GM12878 (cell line): ENCODE measurements at regions not wholly inside any gene's neighbourhood (a gene's known extent, or its start where the extent isn't known, plus 50 kb on each side); places are given as distances from the start of the nearest gene placed in this dataset.

Experiments
- ATAC-seq: fragments of 200-7000 bp; cut with Tn5 transposase; 3 replicates; pipeline ENCODE4 v1.9.1; 2020; ENCODE audit warnings: mild to moderate bottlenecking, moderate library complexity
- BruUV-seq: library from RNA; stranded (reverse); fragments of 400-500 nt; replicated peaks from 2 replicates; lab custom pipeline; 2021; lab: Mats Ljungman, UMichigan
- CTCF ChIA-PET: fragments of 300-600 bp; sonication (Branson Sonifier 250); formaldehyde crosslinking; extraction: SDS; loops from one replicate; lab custom pipeline; 2021; ENCODE audit warnings: inconsistent platforms; lab: Yijun Ruan, JAX
- POLR2A ChIA-PET: fragments of 350-600 bp; formaldehyde crosslinking; extraction: SDS; loops from one replicate; lab custom pipeline; 2021; ENCODE audit warnings: inconsistent platforms; lab: Charles Lee
- RAD21 ChIA-PET: fragments of 300-600 bp; sonication (Branson Sonifier 250); formaldehyde crosslinking; loops from one replicate; lab custom pipeline; 2023; ENCODE audit warnings: antibody characterized with exemption; ENCODE audit not compliant: unreplicated experiment; lab: Charles Lee
- SMC1A ChIA-PET: fragments of 300-600 bp; sonication (Branson Sonifier 250); formaldehyde crosslinking; loops from one replicate; lab custom pipeline; 2023; ENCODE audit not compliant: unreplicated experiment, uncharacterized antibody; lab: Charles Lee
- DNase-seq: peaks from one replicate; pipeline ENCODE4 v3.0.0-alpha.2; 2011; ENCODE audit warnings: low read depth, low spot score
- FAIRE-seq: peaks from 3 replicates; lab custom pipeline; 2011; peaks lifted over from hg19 to GRCh38; lab: Jason Lieb, UNC
- H2AFZ ChIP-seq: 2 replicates; pipeline ENCODE4 v1.6.0; 2011; ENCODE audit warnings: low read depth, low read length, control low read depth; ENCODE audit not compliant: control insufficient read depth
- H3K27ac ChIP-seq: 2 replicates; pipeline ENCODE4 v1.5.1; 2011; ENCODE audit warnings: control low read depth; ENCODE audit not compliant: control insufficient read depth, insufficient read depth
- H3K27me3 ChIP-seq, 2 experiments: replicated peaks in 1 of 2; 2 replicates each; pipeline versions ENCODE4 v1.6.0 to v1.6.1; 2011; ENCODE audit warnings: low read length in 1 of 2; ENCODE audit not compliant: control insufficient read depth in 2 of 2, insufficient read depth in 2 of 2
- H3K36me3 ChIP-seq, 2 experiments: 2 replicates each; pipeline ENCODE4 v1.5.1; 2011; ENCODE audit warnings: low read length in 1 of 2; ENCODE audit not compliant: control insufficient read depth in 2 of 2, insufficient read depth in 2 of 2
- H3K4me1 ChIP-seq: 2 replicates; pipeline ENCODE4 v1.6.1; 2011; ENCODE audit warnings: mild to moderate bottlenecking, low read length, moderate library complexity, mixed read lengths; ENCODE audit not compliant: control insufficient read depth, insufficient read depth
- H3K4me2 ChIP-seq: 2 replicates; pipeline ENCODE4 v1.6.0; 2011; ENCODE audit warnings: control low read depth; ENCODE audit not compliant: control insufficient read depth, insufficient read depth
- H3K4me3 ChIP-seq: fragments of 200-600 bp; sonication (generic); 2 replicates; pipeline ENCODE4 v1.5.1; 2016
- H3K79me2 ChIP-seq: 2 replicates; pipeline ENCODE4 v1.6.0; 2011; ENCODE audit warnings: low read length; ENCODE audit not compliant: control insufficient read depth, insufficient read depth
- H3K9ac ChIP-seq: 2 replicates; pipeline ENCODE4 v1.8.0; 2011; ENCODE audit warnings: low read length, control low read depth, mixed read lengths; ENCODE audit not compliant: control insufficient read depth, insufficient read depth
- H3K9me3 ChIP-seq: replicated peaks from 3 replicates; pipeline ENCODE4 v1.5.1; 2011; ENCODE audit warnings: mild to moderate bottlenecking, low read length; ENCODE audit not compliant: control insufficient read depth, insufficient read depth
- H4K20me1 ChIP-seq: 2 replicates; pipeline ENCODE4 v1.6.0; 2011; ENCODE audit not compliant: control insufficient read depth, insufficient read depth
- CREB1 ChIP-seq: IDR thresholded peaks from 2 replicates; pipeline ENCODE4 v1.6.1; 2012; ENCODE audit warnings: low read depth, mild to moderate bottlenecking, inconsistent platforms
- HDAC2 ChIP-seq: fragments of 200-600 bp; sonication (generic); IDR thresholded peaks from 2 replicates; pipeline ENCODE4 v1.6.1; 2017
- IRF4 ChIP-seq: IDR thresholded peaks from 2 replicates; pipeline ENCODE4 v1.6.1; 2011; ENCODE audit warnings: low read depth, low read length
- MLLT1 ChIP-seq: fragments of 450-650 bp; IDR thresholded peaks from 2 replicates; pipeline ENCODE4 v1.6.1; 2016; ENCODE audit warnings: mild to moderate bottlenecking
- MTA2 ChIP-seq: fragments of 450-650 bp; IDR thresholded peaks from 2 replicates; pipeline ENCODE4 v1.6.1; 2016; ENCODE audit warnings: low read depth, mild to moderate bottlenecking, moderate library complexity
- MXI1 ChIP-seq: fragments of 150-350 bp; IDR thresholded peaks from 2 replicates; pipeline ENCODE4 v1.6.1; 2011; ENCODE audit warnings: low read depth, mild to moderate bottlenecking, inconsistent platforms, low read length, improper control_type of control experiment
- NR2C1 ChIP-seq: fragments of 450-650 bp; IDR thresholded peaks from 2 replicates; pipeline ENCODE4 v1.6.1; 2017; ENCODE audit warnings: antibody characterized with exemption, mild to moderate bottlenecking, moderate library complexity
- NR2C2 ChIP-seq: IDR thresholded peaks from 2 replicates; pipeline ENCODE4 v1.6.1; 2011; ENCODE audit warnings: borderline replicate concordance, low read depth; ENCODE audit not compliant: control insufficient read depth, insufficient read length
- RB1 ChIP-seq: fragments of 450-650 bp; formaldehyde crosslinking; IDR thresholded peaks from 2 replicates; pipeline ENCODE4 v1.6.1; 2017; ENCODE audit warnings: mild to moderate bottlenecking, borderline replicate concordance
- REST ChIP-seq: IDR thresholded peaks from 2 replicates; pipeline ENCODE4 v1.6.1; 2012; ENCODE audit warnings: mild to moderate bottlenecking, low read depth, low read length
- SIX5 ChIP-seq: IDR thresholded peaks from 2 replicates; pipeline ENCODE4 v1.6.1; 2011; ENCODE audit warnings: mild to moderate bottlenecking, low read depth, low read length, moderate library complexity; ENCODE audit not compliant: severe bottlenecking
- WGBS: methylation state at CpG from one replicate; pipeline ENCODE4 v1.1.6; 2016; ENCODE audit warnings: low lambda C conversion rate; ENCODE audit not compliant: insufficient replicate concordance, insufficient coverage; ENCODE audit errors: missing lambda C conversion rate; 5-methylcytosine and 5-hydroxymethylcytosine counted together
- in situ Hi-C: fragments of 300-500 bp; cut with MboI; formaldehyde crosslinking; loops from 9 replicates; pipeline ENCODE4 v1.14.3; 2018; ENCODE audit warnings: mixed read lengths
- intact Hi-C: fragments of 100-400 bp; cut with micrococcal nuclease; formaldehyde crosslinking; loops from one replicate; pipeline ENCODE4 v1.14.2; 2022; ENCODE audit not compliant: unreplicated experiment

DNA sequence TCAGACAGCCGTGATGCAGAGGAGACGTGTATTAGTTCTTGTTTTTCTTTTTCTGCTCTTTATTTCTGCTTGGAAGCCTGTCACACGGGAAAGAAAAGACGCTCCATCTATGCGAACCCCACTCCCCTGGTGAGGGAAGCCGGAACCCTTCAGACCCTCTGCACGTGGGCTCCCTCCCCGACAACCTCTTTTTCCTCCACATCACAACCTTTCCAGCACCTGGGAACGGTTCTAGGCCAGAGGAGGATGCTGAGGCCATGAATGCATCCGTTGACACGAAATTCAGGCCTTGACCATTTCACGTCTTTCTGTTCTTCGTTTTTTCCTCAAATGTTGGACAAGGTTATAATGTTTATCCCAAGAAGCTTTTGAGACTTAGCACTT lies 85.3 kb upstream of the WNT7B start:
- ATAC-seq: no peak
- Histone ChIP-seq H3K4me2 (no peak overlapping the region), H3K4me3 (no peak overlapping the region), H3K9ac (no peak overlapping the region), H2AFZ (no peak overlapping the region), H3K27ac (no peak overlapping the region), H3K27me3 (no peaks in the 10 kb centered on the region; a peak in 2 of 4 replicates), H3K4me1 (peaks cover 15% of the 10 kb centered on the region), H3K79me2 (no peaks in the 10 kb centered on the region), H3K9me3 (no peaks in the 10 kb centered on the region), H4K20me1 (no peaks in the 10 kb centered on the region), H3K36me3 (no peaks in the 10 kb centered on the region)
- no TSS peak for BruUV-seq
- RAD21 ChIA-PET: no interaction called here
- CTCF ChIA-PET: no interaction called here
- no peak for FAIRE-seq
- TF ChIP-seq NR2C1 (no peak), CREB1 (no peak)
- no peak for DNase-seq
- in situ Hi-C loops: no loop called here
- POLR2A ChIA-PET: no interaction called here
- SMC1A ChIA-PET: no interaction called here
- intact Hi-C loops: no loop called here
- 83% methylated on average over 12 of the region's 13 CpGs for WGBS

DNA sequence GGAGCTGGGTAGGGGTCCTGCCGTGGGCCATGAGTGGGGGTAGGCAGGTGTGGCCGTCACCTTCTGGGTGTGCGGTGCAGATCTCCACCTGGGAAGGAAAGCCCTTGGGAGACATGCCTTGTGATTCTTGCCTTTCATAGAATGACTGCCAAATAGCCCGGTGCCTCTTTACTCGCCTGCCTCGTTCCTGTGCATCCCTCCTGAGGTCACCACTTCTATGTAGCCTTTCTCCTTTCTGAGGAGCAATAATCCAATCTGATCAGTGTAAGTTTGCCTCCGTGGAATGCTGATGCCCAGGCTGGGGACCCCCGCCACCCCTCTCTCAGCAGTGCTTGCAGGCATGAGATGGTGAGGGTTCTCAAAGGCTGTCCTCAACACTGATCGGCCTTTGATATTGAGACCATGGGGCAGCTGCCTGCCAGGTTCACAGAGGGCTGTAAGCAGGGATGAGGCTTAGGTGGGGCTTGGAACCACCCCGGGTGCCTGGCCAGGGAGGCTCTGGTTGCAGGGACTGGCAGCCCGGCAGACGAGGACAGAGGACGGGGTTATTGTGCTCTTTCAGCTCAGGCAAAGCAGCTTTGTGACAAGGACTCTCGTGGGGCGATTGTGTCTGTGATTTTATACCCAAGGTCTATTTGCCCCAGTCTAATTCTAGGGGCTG lies 86.1 kb upstream of the WNT7B start:
- DNase-seq: no peak
- intact Hi-C loops (no loop called here), in situ Hi-C loops (no loop called here)
- Histone ChIP-seq H3K79me2 (no peaks in the 10 kb centered on the region), H2AFZ (no peak overlapping the region), H3K4me3 (no peak overlapping the region), H4K20me1 (no peaks in the 10 kb centered on the region), H3K9me3 (no peaks in the 10 kb centered on the region), H3K36me3 (no peaks in the 10 kb centered on the region), H3K4me2 (no peak overlapping the region), H3K27me3 (no peaks in the 10 kb centered on the region; a peak in 2 of 4 replicates), H3K9ac (no peak overlapping the region)
- POLR2A ChIA-PET: no interaction called here
- BruUV-seq: no TSS peak
- RAD21 ChIA-PET: no interaction called here
- ATAC-seq: no peak
- SMC1A ChIA-PET: no interaction called here
- WGBS: 89% methylated on average over 15 of the region's 15 CpGs
- FAIRE-seq: no peak
- TF ChIP-seq SIX5: no peak
- TF ChIP-seq RB1: no peak
- no peak for TF ChIP-seq REST
- no peak for TF ChIP-seq MXI1
- no peak for TF ChIP-seq NR2C2
- no peak for TF ChIP-seq IRF4
- no peak for TF ChIP-seq MLLT1
- TF ChIP-seq HDAC2: no peak
- no peak for TF ChIP-seq MTA2
- TF ChIP-seq, all 136 proteins: peak for 0
- no peak overlapping the region for H3K27ac ChIP-seq
- CTCF ChIA-PET: no interaction called here
- peaks cover 7% of the 10 kb centered on the region for H3K4me1 ChIP-seq
